HG02938 (cell line): ENCODE measurements at regions not wholly inside any gene's neighbourhood (a gene's known extent, or its start where the extent isn't known, plus 50 kb on each side); places are given as distances from the start of the nearest gene placed in this dataset.

ENCODE experiments used
- ATAC-seq: cut with Tn5 transposase; IDR thresholded peaks from one replicate; pipeline ENCODE4 v1.9.1; 2021; ENCODE audit warnings: mild to moderate bottlenecking, moderate library complexity; ENCODE audit not compliant: unreplicated experiment

GRCh38 chr4:180394730-180395129, 1848.5 kb upstream of the TENM3 start:
- no peak for ATAC-seq

DNA sequence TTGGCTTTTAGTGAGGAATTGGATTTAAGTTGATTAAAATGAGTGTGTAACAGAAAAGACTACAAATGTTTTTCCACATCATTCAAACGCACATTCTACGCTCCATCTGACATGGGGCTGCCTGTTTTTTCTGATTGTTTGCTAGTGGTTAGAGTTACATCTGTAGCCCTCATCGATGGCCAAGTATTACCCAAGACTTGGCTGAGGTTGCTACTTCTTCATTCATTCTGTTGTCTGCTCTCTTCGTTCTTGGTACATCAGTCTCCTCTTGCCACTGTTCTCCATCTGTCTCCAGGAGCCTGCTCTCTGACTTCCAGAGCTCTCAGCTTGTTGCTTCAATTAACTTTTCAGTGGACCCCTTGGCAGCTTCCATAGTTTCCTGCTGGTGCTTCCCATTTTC, 1844.6 kb upstream of the TENM3 start:
- ATAC-seq, result no peak

- no peak for ATAC-seq
Observed at GRCh38 chr4:180407275-180407885, 1835.8 kb upstream of the TENM3 start.

DNA sequence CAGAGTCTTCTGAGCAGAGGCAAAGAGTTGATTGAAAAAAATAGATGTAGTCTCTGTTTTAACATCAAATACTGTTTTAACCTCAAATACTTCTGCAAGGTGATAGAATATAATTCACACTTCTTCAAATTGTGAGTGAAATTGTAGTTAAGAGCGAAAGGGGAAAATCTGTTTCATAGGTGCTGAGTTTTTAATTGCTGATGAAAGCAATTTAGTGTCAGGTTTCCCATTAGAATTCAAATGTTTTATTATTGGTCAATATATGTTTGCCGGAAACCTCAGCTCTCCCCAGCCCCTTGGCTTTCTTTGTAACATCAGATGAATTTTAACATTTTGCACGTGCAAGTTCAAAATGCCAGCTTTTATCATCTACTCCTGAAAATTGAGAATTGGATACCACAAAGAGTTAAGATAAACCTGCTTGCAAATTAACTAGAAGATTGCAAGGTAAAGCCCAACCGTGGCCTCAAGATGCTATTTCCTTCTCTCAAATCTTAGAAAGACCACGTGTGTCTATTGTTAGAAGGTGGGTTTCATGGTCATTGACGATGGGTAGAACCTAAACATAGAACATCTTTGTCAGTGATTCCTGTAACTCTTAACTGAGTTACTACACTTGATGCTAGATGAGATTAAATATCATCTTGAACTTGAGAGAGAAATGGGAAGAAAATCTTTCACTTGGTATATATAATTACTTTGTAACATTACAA, 1824.2 kb upstream of the TENM3 start:
- ATAC-seq, result no peak

DNA sequence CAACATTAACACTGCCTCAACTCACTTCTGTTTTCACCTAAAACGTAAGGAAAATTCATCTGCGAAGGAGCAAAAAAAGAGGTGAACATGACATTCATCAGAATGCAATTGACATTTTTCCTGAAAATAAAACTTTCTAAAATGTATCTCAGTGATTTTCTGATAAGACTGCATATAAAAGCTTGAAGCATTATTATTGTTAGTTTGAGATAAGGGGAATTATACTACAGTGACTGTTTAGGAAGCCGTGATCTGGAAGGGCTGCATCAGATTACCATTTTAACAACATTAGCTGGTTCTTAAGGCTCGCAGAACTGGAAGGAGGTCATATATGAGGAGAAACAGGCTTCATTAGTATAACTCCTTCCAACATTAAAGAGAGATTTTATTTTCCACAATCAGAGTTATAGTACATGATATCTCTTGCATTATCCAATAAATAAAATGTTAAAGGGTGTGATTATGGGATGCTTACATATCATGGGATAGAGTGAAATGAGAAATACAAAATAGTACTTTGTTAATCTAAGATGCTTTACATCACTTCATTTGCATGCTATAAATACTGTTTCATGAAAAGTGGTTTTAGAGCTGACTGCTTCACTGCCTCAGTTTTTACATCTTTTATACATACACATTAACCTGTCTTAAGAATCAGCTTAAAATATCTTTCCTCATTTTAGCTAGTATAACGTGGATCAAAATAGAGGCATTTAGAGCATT, 1820.1 kb upstream of the TENM3 start:
- peak; percentile 50 for ATAC-seq

DNA sequence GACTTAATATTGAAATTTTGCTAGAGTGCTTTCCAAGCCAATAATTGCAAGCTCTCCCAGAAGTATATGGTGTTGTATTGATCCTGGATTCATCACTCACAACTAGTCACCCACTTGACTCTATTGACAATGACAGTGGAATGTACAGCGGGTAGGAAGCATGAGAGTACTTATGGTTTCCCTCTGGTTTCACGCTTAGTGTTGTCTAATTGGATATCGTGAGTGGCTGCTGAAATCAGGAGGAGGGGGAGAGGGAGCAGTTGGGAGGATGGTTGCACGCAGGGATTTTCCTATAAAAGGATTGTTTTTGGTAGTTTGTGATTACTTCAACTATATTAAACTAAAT, 1819.5 kb upstream of the TENM3 start:
- peak; percentile 38 for ATAC-seq

GRCh38 chr4:180426938-180427337, 1816.3 kb upstream of the TENM3 start:
- ATAC-seq, result no peak

DNA sequence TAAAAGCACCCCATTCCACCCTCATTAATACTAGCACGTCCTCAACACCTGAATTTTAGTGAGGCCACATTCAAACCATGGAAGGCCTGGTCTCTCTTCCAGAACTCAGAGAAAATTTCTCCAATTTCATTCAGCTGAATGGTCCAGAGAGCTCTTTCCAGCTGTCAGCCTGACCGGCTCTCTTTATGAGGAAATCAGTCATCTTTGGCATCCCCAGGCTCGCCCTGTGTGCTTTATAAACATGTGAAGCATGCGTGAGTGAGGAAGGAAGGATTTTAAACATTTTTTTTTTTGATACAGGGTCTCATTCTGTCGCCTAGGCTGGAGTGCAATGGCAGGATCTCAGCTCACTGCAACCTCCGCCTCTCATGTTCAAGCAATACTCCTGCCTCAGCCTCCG, 1812.9 kb upstream of the TENM3 start:
- no peak for ATAC-seq

GRCh38 chr4:180434131-180434895, 1808.9 kb upstream of the TENM3 start:
- peak; percentile 88 for ATAC-seq

DNA sequence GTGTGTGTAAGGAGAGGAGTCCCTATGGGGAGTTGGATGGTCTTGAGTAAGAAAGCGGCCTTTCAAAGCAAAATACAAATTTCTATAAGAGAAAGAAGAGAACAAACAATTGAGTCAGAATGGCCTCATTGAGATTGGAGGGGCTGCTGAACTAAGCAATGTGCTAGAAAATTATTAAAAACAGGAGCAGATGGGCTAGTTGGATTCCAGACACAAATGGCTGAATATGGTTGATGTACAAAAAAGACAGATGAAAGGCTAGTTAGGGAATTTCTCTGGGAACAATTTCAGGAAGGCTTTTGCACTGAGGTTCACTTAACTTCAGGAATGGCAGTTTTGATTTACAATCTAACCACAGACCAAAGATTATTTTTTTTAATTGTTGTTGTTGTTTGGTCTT, 1806.8 kb upstream of the TENM3 start:
- no peak for ATAC-seq

GRCh38 chr4:180437601-180438000, 1805.6 kb upstream of the TENM3 start:
- no peak for ATAC-seq

DNA sequence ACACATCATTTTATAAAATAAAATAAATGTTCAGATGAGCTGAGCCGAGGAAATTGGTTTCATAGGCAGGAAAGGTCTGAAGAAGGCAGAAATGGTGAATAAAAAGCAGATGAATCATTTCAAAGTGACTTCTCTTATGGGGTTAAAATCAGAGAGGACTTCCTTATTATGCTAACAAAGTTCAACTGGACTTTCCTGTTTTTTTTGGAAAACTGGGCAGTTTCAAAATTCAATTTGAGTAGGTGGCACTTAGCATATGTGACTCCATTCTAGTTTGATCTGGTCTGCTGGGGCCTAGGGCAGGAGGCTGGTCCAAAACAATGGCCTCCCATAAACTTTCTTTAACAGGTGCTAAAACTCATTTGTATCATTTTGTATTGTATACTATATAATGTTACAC, 1794.9 kb upstream of the TENM3 start:
- ATAC-seq, result no peak

- ATAC-seq, result peak; percentile 84
Observed at GRCh38 chr4:180449395-180449956, 1793.7 kb upstream of the TENM3 start.

GRCh38 chr4:180455226-180455625, 1788.0 kb upstream of the TENM3 start:
- ATAC-seq, result no peak

GRCh38 chr4:180456928-180457327, 1786.3 kb upstream of the TENM3 start:
- ATAC-seq, result no peak

- no peak for ATAC-seq
Observed at GRCh38 chr4:180462116-180462515, 1781.1 kb upstream of the TENM3 start.

DNA sequence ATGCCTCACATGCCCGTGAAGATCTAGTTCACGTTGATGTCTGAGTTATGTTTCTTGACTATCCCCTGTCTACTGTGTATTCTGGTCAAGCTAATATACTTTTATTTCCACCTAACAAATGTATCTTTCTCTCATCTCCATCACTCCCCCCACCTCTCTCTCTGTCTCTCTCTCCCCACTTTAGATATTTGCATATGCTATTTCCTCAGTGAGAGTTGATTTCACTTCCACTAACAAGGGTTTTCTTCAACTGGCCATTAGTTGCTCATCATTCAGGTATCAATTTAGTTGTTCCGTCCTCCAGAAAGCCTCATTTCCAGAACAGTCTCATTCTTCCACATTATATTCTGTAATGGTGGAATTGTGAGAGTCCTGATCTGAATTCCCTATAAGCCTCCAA, 1777.8 kb upstream of the TENM3 start:
- peak; percentile 61 for ATAC-seq

DNA sequence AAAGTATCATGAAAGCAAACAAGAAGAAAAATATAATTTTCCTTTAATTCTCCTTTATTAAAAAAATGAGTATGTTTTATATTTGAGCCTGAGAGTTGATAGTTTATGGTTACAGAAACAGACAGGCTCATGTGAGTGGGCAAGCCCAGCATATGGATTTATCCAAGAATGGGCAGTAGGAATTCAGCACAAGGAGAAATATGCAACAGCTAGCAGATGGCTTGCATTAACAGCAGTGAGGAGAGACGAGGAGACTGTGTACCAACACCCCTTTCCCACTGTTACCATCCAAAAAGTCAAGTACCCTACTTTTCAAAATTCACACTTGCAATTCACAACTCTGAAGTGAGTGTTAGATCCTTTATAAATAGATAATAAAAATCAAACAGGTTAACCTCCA, 1760.2 kb upstream of the TENM3 start:
- no peak for ATAC-seq

- no peak for ATAC-seq
Observed at GRCh38 chr4:180485407-180485806, 1757.8 kb upstream of the TENM3 start.

- ATAC-seq, result no peak
Observed at GRCh38 chr4:180486342-180486741, 1756.9 kb upstream of the TENM3 start.

DNA sequence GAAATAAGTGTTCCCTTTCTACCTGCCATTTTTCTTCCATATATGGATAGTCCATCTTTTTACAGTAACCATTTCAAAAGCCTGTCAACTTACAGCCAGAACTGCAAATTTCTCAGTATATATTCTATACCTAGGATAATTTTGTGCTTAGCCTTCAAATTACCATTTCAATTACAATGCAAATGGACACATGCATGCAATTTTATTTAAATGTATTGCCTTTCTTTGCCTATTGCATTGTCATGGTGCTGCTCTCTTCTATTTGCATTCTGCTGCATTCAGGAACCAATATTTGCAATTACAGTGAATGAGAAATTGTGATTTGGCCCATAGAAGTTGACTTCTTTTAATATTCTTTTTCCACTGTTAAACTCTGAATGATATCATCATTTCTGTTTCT, 1753.4 kb upstream of the TENM3 start:
- ATAC-seq, result no peak
